Right renal pelvis (tissue), 4 donors: ENCODE measurements at regions not wholly inside any gene's neighbourhood (a gene's known extent, or its start where the extent isn't known, plus 50 kb on each side); places are given as distances from the start of the nearest gene placed in this dataset.

Experiments
- DNase-seq, 4 donors: peaks; one replicate each; pipeline ENCODE4 v3.0.0-alpha.2; 2013; ENCODE audit warnings: low read depth in 4 of 4, low spot score in 3 of 4, missing footprints in 1 of 4

DNA sequence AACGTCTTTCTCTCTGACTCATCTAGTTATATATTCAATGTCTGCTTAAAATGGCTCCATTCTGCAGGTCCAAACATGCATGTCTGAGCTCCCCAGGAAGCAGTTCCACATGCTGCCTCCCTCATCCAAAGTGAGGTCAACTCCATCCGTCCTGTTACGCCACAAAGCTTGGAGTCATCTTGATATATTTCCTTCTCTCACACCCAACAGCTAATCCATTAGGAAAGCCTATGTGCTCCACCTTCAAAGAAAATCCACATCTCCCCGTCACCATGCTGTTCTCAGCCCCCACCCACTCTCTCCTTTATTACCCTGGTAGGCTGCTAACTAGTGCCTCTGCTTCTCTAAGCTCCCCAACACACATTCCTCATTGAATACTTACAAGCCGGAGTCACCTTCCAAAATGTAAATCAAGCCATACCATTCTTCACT, 130.2 kb upstream of the SYNDIG1 start:
- no peak for DNase-seq

DNA sequence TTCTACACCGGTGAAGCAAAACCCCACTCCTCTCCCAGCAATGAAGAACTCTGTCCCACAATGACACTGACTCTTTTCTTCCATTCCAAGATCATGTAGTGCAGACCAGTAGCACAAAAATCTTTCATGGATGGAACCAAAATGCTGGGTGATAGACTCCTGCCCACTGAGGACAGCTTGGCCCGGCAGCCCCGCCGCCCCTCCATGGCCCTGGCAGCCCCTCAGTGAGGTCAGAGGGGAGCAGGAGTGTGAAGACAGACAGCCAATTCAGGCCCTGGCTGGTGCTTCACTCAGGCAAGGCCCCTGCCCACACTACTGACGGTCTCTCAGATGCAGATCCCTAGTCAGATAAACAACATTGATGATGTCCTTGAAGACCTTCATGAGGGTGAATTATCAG, 131.9 kb upstream of the SYNDIG1 start:
- DNase-seq: no peak

DNA sequence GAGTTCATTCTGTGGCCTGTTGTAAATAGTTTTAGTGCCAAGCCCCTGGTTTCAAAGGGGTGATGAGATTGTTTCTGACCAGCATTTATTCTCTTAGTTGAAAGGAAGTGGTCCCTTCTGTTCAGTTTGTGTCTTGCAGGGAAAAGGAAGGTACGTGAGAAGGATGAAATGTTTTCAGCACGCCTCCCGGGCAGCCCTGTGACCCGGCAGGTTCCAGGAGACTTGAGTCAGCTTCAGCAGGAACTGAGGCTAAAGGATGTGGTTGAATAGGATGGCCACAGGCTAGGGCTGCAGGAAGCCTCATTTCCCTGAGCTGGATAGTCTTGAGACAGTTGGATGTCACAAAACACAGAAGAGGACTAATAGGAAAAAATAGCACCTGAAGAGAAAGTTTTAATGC, 132.4 kb upstream of the SYNDIG1 start:
- DNase-seq: no peak

DNA sequence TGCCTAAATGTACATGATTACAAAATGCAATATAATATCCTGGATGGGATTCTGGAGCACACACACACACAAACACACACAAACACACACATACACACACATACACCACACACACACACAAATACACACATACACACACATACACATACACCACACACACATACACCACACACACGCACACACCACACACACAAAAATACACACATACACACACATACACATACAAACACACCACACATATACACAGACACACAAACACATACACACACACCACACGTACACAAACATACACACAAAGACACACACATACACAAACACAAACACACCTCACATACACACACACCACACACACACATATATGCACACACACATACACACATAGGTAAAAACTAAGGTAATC, 134.6 kb upstream of the SYNDIG1 start:
- DNase-seq: no peak

DNA sequence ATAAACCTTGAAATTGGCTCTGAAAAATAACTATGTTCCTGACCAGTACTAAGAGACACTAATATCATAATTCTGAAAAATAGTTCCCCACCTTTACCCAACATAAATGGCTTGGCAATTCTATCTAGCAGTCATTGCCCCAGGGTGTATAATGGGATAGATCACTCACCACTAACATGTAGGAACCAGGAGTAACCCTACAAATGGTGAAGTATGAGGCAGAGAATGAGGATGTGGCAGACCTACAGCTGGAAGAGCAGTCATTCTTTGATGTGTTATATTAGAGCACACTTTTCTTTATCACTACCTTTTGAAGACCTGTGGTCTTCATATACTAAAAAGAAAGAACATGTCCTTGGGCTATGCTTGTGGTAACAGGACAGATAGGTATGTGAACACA, 136.5 kb upstream of the SYNDIG1 start:
- no peak for DNase-seq

DNA sequence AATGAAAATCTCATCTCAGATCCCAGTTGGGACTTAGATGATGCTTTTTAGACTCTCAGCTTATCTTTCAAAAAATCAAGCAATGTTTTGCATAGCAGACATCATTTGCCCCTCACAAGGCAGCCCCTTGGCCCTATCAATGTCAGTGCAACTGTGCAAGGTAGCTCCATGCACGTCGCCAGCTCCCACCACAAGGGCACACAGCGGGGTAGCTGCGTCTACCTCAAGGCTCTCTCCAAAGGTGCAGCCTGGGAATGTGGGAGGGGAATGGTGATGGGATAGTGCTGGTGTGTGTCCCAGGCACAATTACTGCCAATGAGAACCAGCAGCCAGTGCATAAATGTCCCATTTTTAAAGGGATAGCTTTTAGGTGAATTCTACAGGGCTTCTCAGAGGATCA, 137.5 kb upstream of the SYNDIG1 start:
- no peak for DNase-seq

DNA sequence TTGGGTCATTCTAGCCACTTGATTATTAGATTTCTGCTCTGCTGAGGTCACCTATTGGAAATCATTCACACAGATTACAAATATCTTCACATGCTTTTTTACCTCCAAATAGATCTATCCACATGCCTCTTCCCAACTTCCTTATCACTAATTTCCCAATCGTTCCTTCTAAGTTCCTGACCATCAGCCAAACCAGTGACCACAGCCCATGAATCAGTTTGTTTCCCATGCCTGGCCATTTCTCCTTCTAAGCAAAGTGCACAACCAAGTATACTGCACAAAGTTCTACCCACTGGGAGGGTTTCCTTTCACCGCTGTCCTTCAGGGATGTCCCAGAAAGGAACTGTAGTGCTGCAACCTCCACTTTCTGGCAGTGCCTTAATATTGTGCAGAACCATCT, 140.5 kb upstream of the SYNDIG1 start:
- no peak for DNase-seq

DNA sequence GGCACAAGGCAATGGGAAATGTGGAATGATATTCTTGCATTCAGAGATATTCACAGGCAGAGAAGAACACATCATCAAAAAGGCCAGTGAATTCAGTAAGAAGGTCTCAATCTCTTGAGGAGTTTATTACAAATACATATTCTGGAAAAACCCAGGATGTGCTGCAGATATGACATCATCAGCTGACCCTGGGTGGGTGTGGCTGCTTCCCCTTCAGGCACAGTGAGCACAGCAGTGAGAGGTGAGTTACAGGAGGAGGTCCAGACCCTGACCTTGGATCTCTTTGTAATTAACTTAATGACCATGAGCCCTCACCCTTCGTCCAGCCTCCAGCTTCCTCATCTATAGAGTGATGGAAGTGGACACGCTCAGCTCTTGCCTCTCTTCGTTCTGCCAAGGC, 147.5 kb upstream of the SYNDIG1 start:
- no peak for DNase-seq

DNA sequence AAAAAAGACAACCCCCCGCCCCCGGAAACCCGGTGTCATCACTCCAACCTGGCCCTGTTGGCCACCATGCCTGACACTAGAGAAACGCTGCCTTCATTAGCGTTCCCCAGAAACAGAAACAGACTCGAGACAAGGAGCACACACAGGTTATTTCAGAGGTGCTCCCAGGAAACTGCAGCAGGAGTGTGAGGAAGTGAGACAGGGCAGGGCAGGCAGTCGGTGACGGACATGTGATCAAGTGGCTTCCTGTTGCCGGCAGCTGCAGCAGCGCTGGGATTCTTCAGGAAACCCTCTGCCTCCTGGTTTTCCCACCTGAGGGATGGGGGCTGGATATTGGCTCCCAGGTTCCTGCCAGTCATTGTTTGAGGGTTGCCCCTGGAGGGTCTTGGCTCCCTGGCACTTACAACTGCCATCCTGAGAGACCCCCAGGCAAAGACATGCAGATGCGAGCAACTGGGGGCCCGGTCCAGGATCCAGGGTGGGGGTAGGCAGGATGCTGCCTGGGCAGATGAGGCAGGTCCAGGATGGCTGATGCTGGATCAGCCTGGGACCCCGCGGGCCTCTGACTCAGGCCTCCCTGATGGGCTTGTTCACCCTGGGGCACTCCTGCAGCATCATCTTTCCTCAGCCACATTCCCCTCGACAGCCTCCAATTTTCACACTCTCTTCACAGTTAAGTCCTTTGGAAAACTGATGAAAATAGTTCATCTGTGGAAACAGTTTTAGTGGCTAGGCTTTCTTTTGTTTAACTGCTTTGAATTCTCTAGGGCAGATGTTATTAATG, 150.7 kb upstream of the SYNDIG1 start:
- DNase-seq: no peak

DNA sequence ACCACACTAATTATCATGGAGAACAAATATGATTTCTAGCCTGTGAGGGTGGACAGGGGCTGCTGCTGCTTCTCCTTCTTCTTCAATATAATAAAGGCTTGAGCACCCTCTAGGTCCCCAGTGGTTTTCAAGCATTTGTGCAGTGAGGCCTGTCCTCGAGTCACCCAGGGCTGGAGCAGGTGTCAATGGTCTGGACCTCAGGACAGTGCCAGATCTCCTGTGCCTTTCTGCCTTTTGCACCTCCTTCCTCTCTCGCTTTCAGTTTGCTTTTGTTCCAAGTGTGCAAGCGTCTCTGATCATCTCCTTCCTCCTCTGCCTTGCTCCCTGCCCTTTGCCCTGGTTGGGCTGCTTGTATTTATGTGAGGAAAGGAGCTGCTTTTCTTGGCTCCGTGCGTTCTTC, 152.2 kb upstream of the SYNDIG1 start:
- DNase-seq: no peak

DNA sequence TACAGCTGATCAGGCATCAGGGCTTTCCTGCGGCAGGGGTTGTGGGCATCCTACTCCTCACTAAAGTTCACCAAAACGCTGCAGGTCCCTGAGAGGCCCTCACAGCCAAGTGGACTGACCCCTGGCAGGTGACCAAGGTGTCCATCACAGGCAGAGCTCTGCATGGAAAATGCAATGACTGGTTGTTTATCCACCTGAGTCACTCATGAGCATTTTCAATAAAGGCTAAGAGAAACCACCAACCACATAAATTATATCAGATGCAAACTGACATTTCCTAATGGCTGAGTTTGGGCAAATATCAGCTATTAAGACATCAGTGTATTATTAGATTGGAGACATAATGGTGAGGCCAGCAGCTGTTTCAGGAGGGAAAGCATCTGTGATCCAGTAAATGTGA, 152.7 kb upstream of the SYNDIG1 start:
- no peak for DNase-seq

DNA sequence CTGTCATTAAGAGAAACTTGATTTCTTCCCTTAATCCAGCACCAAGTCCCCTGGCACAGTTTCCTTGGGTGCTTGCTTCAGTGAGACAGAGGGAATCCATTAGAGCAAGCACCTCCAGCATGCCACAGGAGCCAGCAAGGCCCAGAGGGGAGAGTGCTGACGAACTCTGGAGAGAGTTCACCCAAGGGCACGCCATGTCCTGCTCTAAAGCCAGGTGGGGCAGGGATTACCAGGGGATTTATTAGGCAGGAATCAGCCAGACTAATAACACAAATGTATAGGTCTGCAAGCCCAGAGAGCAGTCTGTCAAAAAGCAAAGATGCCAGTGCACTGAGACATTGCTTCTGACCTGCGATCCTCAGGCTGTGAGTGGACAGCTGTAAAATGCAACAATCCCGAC, 155.4 kb upstream of the SYNDIG1 start:
- no peak for DNase-seq

DNA sequence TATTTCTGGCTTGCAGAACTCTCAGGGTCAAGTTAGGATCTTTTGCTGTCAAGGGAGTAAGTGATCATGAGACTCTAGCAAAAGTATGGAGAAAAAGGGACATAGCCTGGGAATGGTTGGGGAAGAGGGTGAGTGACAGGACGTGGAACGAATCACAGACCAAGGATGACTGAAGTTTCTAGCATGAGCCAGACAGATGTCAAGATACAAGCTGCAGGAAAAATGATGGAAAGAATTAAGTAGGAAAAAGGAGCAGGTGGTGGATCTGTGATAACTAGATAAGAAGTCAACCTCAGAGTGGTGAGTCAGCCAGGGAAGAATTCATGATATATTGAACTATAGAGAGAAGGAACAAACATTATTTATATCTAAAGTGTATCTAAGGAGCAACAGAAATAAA, 159.8 kb upstream of the SYNDIG1 start:
- no peak for DNase-seq

DNA sequence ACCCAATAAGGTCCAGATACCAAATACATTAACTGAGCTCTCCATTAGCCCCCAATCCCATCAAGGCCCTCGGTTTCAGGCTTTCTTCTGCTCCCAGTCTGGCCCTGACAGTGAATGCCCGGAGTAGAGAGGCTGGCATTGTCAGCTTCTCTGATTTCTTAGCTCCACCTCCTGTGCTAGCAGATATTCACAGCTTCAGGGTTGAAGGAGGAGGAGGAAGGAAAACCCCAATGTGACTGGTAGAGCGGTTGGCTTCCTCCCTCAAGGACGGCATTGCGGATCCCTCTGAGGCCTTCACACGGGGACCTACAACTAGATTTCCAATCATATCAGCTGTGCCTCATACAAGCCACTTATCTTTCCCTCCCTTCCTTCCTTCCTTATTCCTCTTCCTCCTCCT, 164.1 kb upstream of the SYNDIG1 start:
- no peak for DNase-seq

DNA sequence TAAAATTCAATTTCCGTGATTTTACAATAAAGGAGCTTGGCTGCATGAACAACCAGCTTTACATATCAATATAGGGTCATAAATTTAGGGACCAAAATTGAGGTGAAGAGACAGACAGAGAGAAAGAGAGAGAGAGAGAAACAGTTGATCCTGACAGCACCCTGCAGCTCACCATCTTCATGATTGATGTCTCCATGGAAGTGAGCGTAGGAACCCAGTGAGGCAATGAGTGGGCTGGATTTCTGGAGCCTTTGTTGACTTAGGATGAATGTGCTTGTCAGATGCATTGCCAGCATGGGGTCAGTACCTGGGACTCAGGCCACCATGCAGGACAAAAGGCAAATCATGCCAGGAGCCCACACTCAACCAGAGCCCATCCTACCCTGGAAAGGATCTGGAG, 165.1 kb upstream of the SYNDIG1 start:
- DNase-seq: no peak

DNA sequence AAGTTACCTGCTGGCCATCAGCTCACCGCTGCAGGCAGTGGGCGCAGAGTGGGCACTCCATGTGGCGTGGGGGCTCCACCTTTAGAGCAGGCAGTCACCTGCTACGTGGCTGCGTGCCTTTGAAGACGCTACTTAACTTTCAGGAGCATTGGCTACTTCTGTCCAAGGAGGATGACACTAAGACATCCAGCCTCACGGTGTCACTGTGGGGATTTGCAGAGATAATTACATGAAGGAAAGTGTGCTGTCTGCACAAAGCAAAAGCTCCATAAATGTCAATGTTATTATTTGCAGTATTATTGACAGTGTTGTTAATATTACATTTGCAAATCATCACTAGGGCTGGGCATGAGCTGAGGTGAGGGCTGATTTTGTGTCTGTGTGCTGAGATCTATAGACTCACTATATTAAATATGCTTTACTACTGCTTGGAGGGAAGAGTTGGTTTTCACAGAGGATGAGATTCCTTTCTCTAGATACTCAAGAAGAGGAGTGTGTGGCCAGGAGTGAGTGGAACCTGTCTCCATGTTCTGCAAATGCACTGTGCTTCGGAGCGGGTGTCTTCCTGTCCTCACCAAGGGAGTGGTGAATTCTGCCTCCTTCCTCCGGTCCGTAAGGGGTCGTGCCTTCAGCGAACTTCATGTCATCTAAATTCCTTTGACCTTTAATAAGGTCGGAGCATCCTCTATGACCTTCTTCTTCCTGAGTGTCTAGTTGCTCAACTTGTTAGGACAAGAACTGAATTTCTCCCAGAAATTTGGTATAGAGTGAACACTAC, 165.8 kb upstream of the SYNDIG1 start:
- peak in 1 of 4 donors; percentile 5 for DNase-seq

DNA sequence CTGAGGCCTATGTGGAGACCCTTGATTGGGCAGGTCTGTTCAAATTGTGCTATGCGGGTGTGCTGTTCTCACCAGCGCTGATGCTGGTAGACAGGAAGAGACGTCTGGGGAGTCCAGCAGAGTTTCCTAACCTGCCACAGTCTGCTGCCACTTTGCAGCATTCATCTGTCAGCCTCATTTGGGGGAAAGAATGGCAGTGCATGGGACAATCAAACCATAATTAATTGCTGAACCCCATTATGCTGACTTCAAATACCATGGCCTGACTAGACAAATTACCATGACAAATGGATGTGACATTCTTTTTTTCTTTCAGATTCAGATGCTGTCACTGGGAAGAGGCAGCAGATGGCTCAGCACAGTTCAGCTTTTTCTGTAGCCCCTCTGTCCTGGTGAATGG, 171.4 kb upstream of the SYNDIG1 start:
- DNase-seq: no peak

DNA sequence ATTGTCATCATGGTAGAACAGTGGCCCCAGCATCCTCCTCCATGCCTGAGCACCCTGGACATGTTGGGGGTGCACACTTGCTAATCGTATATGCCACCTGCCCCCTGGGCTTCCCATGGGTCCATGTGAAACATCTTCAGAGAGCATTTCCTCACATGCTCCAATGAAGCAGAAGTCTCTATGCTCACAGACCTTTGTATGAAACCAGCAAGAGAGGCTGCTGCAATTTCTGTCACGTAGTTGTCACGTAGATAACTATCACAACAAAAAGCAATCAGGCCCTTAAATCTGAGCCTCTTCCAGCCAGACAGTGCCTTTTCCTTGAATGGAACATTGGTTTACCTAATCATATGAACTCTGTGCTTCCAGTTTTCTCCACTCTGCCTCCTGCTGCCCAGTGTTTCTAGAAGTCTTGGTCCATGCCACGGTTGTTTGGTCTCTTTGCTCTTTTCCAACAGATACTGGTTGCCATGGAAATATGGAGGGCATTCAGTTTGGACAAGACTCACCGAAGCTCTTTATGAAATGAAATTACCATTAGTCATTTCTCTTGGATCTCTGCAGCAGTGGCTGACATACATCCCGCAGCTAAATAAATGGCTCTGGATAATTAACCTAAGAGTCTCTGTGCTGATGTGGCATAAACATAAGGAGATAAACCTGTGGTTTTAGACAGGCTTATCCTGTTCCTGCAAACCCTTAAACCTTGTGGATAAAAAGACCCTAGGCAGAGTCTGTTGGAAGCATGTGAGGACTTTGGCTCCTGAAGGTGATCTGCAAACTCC, 172.8 kb upstream of the SYNDIG1 start:
- no peak for DNase-seq

DNA sequence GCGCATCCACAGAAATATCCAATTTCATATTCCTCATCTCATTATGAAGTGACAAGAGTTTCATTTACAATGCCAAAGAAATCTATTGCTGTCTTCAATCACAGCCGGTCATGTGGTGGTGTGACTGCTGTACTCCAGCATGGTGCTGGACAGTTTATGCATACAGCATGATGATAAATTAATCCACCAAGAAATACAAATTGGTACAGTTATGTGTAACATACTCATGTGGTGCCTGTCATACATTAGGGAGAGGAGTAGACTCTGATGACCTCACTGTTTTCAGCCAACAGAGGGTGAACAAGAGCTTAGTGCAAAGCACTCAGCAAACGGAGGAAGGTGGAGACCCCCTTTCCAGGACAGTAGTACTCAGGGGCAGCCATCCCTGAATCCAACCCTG, 178.4 kb upstream of the SYNDIG1 start:
- DNase-seq: no peak

DNA sequence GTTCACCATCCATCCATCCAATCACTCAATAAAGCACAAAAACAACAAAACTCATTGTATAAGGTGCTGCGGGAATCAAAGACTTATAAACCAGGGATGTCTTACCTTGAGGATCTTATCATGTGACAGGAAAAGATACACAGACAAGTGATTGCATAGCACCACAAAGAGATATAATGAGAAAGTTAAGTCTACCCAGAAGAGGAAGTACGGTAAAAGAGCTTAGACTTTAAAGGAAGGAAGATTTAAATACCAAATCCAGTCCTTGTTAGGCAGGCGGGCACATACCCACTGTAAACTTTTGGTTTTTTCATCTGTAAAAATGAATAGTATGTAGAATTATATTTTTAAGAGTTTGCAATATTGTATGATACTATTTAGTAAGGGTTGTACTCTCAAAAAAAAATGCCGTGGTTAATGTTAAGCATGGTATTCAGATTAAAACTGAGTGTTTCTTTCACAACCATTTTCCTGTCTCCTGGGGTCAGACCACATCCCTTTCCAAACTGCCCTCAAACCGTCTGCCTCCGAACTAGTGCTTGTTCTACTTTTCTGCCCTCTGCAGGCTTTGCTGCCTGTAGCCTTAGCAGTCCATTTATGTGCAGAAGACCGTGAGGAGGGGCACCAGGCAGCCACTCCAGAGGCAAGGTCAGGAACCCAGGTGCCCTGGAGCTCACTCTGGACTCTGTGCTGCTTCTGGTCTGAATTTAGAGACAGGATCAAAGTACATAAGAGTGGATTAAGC, 179.5 kb upstream of the SYNDIG1 start:
- no peak for DNase-seq

DNA sequence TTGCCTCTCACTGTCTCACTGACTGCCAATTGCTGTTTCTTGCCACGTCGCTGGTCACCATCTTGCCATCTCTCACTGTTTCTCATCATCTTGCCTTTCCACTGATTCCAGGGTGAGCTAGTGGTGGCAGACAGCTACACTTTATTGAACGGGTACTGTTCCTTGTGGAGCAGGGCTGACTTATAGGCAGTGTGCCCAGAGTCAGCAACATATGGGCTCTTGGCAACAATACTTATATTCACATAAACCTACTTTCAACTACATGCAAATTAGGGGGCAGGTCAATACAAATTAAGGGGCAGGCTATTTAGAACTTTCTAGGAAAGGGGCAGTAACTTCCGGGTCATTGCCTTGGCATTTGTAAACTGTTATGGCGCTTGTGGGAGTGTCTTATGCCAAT, 186.2 kb upstream of the SYNDIG1 start:
- DNase-seq: no peak
